Smooth muscle cell (in vitro differentiated cells): ENCODE measurements at regions not wholly inside any gene's neighbourhood (a gene's known extent, or its start where the extent isn't known, plus 50 kb on each side); places are given as distances from the start of the nearest gene placed in this dataset.

Experiments
- DNase-seq: peaks from one replicate; lab custom pipeline; 2025; ENCODE audit not compliant: unreplicated experiment; lab: John Stamatoyannopoulos, UW
- H2AFZ ChIP-seq: fragments of 200-600 bp; sonication (generic); 2 replicates; pipeline ENCODE4 v1.6.0; 2016; ENCODE audit warnings: antibody characterized with exemption, low read depth, mild to moderate bottlenecking
- H3F3A ChIP-seq: fragments of 200-600 bp; sonication (generic); 2 replicates; pipeline ENCODE4 v1.6.0; 2017; ENCODE audit warnings: antibody characterized with exemption, low read depth
- H3K27ac ChIP-seq: fragments of 200-600 bp; sonication (generic); 2 replicates; pipeline ENCODE4 v1.5.1; 2016; ENCODE audit warnings: low read depth, mild to moderate bottlenecking
- H3K27me3 ChIP-seq: fragments of 200-600 bp; sonication (generic); 2 replicates; pipeline ENCODE4 v1.6.1; 2016; ENCODE audit warnings: low read depth, mild to moderate bottlenecking
- H3K36me3 ChIP-seq: fragments of 200-600 bp; sonication (generic); 2 replicates; pipeline ENCODE4 v1.5.1; 2016; ENCODE audit warnings: low read depth
- H3K4me1 ChIP-seq: fragments of 200-600 bp; sonication (generic); 2 replicates; pipeline ENCODE4 v1.5.1; 2016; ENCODE audit warnings: low read depth
- H3K4me2 ChIP-seq: fragments of 200-600 bp; sonication (generic); 2 replicates; pipeline ENCODE4 v1.6.0; 2016; ENCODE audit warnings: mild to moderate bottlenecking
- H3K4me3 ChIP-seq: fragments of 200-600 bp; sonication (generic); 2 replicates; pipeline ENCODE4 v1.5.1; 2016; ENCODE audit warnings: mild to moderate bottlenecking
- H3K79me2 ChIP-seq: fragments of 200-600 bp; sonication (generic); 2 replicates; pipeline ENCODE4 v1.6.0; 2016; ENCODE audit warnings: low read depth, mild to moderate bottlenecking
- H3K9ac ChIP-seq: fragments of 200-600 bp; sonication (generic); 2 replicates; pipeline ENCODE4 v1.6.0; 2016; ENCODE audit warnings: low read depth
- H3K9me3 ChIP-seq: fragments of 200-600 bp; sonication (generic); replicated peaks from 2 replicates; pipeline ENCODE4 v1.5.1; 2016; ENCODE audit warnings: low read depth
- H4K20me1 ChIP-seq: fragments of 200-600 bp; sonication (generic); 2 replicates; pipeline ENCODE4 v1.6.0; 2016; ENCODE audit warnings: low read depth
- CTCF ChIP-seq: fragments of 200-600 bp; sonication (generic); IDR thresholded peaks from 2 replicates; pipeline ENCODE4 v1.5.1; 2017; ENCODE audit warnings: borderline replicate concordance, mild to moderate bottlenecking, antibody characterized with exemption; ENCODE audit not compliant: insufficient read depth, poor library complexity, severe bottlenecking
- WGBS: methylation state at CpG from one replicate; pipeline ENCODE4 v1.1.7; 2016; ENCODE audit warnings: low lambda C conversion rate; 5-methylcytosine and 5-hydroxymethylcytosine counted together

DNA sequence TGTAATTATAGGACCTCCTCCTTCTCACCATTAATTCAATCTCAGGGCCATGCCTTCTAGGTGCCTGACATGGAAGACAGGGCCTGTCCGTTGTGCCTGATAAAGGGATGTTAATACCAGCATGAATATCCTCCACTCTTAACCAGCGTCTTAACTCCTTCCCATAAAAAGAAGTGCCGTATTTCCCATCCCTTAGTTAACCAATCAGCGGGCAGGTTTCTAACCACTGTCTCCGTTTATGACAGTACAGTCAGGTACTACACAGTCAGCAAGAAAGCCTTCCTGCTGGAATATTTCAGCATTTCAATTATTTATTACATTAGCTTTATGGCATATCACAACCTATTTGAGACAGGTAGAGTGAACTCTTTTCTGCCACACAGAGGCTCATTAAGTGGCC, 308.6 kb upstream of the FZD8 start:
- Histone ChIP-seq H3K9ac (no peak overlapping the region), H3K4me3 (no peak overlapping the region), H3K27me3 (no peaks in the 10 kb centered on the region), H3K79me2 (no peaks in the 10 kb centered on the region), H3K9me3 (no peaks in the 10 kb centered on the region), H3K4me2 (no peak overlapping the region), H4K20me1 (no peaks in the 10 kb centered on the region), H3K27ac (no peak overlapping the region), H3K36me3 (no peaks in the 10 kb centered on the region), H3F3A (no peaks in the 10 kb centered on the region), H3K4me1 (peaks cover 22% of the 10 kb centered on the region), H2AFZ (no peak overlapping the region)
- 79% methylated on average over 5 of the region's 5 CpGs for WGBS
- no peak for TF ChIP-seq CTCF
- no peak for DNase-seq

- H3K9ac ChIP-seq, result no peak overlapping the region
- no peak for DNase-seq
- H3K27me3 ChIP-seq, result no peaks in the 10 kb centered on the region
- 76% methylated on average over 8 of the region's 8 CpGs for WGBS
- no peak overlapping the region for H3K27ac ChIP-seq
- H3K4me1 ChIP-seq, result peaks cover 22% of the 10 kb centered on the region
- no peak overlapping the region for H2AFZ ChIP-seq
- H3K79me2 ChIP-seq, result no peaks in the 10 kb centered on the region
- H3F3A ChIP-seq, result no peaks in the 10 kb centered on the region
- no peaks in the 10 kb centered on the region for H3K36me3 ChIP-seq
- no peak for TF ChIP-seq CTCF
- no peaks in the 10 kb centered on the region for H3K9me3 ChIP-seq
- H3K4me2 ChIP-seq, result no peak overlapping the region
- no peak overlapping the region for H3K4me3 ChIP-seq
- H4K20me1 ChIP-seq, result no peaks in the 10 kb centered on the region
Measured at GRCh38 chr10:35950226-35950625, 308.1 kb upstream of the FZD8 start.

- Histone ChIP-seq H4K20me1 (no peaks in the 10 kb centered on the region), H3K9me3 (no peaks in the 10 kb centered on the region), H3K4me2 (peak overlapping the region; percentile 33), H3K79me2 (no peaks in the 10 kb centered on the region), H3F3A (no peaks in the 10 kb centered on the region), H3K4me3 (no peak overlapping the region), H3K4me1 (peaks cover 22% of the 10 kb centered on the region), H2AFZ (no peak overlapping the region), H3K36me3 (no peaks in the 10 kb centered on the region), H3K9ac (no peak overlapping the region), H3K27me3 (no peaks in the 10 kb centered on the region), H3K27ac (no peak overlapping the region)
- TF ChIP-seq CTCF, result no peak
- WGBS, result 49% methylated on average over 5 of the region's 5 CpGs
- no peak for DNase-seq
Measured at GRCh38 chr10:35949811-35950211, 307.7 kb upstream of the FZD8 start.

GRCh38 chr10:35946556-35946955, 304.5 kb upstream of the FZD8 start:
- peak overlapping the region; percentile 63 for H3K27ac ChIP-seq
- DNase-seq, result no peak
- H3K4me1 ChIP-seq, result peaks cover 22% of the 10 kb centered on the region
- 49% methylated on average over 3 of the region's 3 CpGs for WGBS
- no peaks in the 10 kb centered on the region for H3F3A ChIP-seq
- no peaks in the 10 kb centered on the region for H3K79me2 ChIP-seq
- H2AFZ ChIP-seq, result peak overlapping the region; percentile 39
- H3K9me3 ChIP-seq, result no peaks in the 10 kb centered on the region
- TF ChIP-seq CTCF, result no peak
- peak overlapping the region; percentile 40 for H3K4me2 ChIP-seq
- H3K27me3 ChIP-seq, result no peaks in the 10 kb centered on the region
- no peaks in the 10 kb centered on the region for H3K36me3 ChIP-seq
- no peaks in the 10 kb centered on the region for H4K20me1 ChIP-seq
- H3K9ac ChIP-seq, result no peak overlapping the region
- H3K4me3 ChIP-seq, result no peak overlapping the region
